Fibroblast of the conjunctiva (primary cell): ENCODE measurements at regions not wholly inside any gene's neighbourhood (a gene's known extent, or its start where the extent isn't known, plus 50 kb on each side); places are given as distances from the start of the nearest gene placed in this dataset.
"Not testable (repeated sequence)": the region's sequence is repeated elsewhere in the genome, so short reads cannot be mapped to it uniquely, and the experiment has no call there.

ENCODE experiments used
- DNase-seq: peaks from one replicate; pipeline ENCODE4 v3.0.0-alpha.2; 2010; ENCODE audit warnings: low read depth

- no peak for DNase-seq
These were observed 55.3 kb upstream of the NRBF2 start for GRCh38 chr10:63077800-63078199.

DNA sequence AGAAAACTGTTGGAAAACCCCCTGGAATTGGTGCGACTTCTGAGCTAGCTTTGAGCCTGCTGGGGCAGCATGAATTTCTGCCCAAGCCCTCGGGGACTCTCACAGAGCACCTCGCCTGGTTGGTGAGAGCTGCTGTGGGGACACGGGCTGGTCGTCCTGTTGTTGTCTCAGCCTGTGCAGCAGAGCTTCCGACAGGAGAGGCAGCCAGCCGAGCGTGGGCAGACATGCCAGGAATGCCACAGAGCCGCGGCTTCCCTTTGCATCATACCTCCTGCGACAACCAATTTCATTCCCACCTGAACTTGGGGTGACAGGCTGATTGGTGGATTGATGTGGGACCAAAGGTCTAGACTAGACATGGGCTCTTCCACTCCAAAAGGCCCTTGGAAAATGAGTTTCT, 60.2 kb upstream of the NRBF2 start:
- DNase-seq = no peak

DNA sequence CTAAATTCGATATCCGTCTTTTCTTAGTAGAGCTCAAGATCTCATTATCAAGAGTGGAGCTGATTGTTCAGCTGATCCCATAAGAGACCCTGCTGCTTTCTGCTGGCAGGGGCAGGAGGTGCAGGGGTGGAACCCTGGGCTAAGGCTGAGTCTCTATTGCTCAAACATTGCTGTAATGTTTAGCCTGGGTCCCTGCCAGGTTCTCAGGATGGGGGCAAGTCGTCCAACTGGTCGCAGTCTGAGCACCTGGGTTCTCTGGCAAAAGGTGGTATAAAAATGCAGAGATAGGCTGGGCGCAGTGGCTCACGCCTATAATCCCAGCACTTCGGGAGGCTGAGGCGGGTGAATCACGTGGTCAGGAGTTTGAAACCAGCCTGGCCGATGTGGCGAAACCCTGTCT, 62.0 kb upstream of the NRBF2 start:
- DNase-seq = no peak

GRCh38 chr10:63069318-63069717, 63.8 kb upstream of the NRBF2 start:
- DNase-seq = no peak

- DNase-seq = peak; percentile 4
These were observed 64.9 kb upstream of the NRBF2 start for GRCh38 chr10:63068246-63068645.

GRCh38 chr10:63066606-63067005, 66.5 kb upstream of the NRBF2 start:
- DNase-seq = no peak

GRCh38 chr10:63064706-63065105, 68.4 kb upstream of the NRBF2 start:
- DNase-seq = no peak

DNA sequence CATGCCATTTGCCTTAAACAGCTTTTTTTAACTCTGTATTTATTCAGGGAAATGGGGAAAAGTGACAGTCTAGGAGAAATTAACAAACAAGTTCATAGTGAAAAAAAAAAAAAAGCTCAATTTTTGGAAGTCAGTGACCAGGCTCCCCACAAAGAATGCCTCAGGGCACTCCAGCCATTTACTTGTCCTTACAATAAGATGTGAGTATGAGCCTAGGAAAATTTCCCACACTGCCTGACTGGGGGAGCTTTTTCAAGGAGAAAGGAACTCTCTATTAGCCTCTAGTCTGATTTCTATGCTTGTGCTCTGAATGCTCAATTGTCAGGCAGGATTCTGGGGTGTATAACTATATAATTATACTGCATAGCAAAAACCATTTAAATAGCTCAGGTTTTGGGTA, 74.9 kb upstream of the NRBF2 start:
- DNase-seq = no peak

GRCh38 chr10:63057509-63057908, 75.6 kb upstream of the NRBF2 start:
- no peak for DNase-seq

GRCh38 chr10:63055705-63056104, 77.4 kb upstream of the NRBF2 start:
- no peak for DNase-seq

- no peak for DNase-seq
These were observed 78.1 kb upstream of the NRBF2 start for GRCh38 chr10:63054889-63055611.

- DNase-seq = no peak
These were observed 81.0 kb upstream of the NRBF2 start for GRCh38 chr10:63052083-63052482.

- no peak for DNase-seq
These were observed 90.9 kb upstream of the NRBF2 start for GRCh38 chr10:63042256-63042655.

DNA sequence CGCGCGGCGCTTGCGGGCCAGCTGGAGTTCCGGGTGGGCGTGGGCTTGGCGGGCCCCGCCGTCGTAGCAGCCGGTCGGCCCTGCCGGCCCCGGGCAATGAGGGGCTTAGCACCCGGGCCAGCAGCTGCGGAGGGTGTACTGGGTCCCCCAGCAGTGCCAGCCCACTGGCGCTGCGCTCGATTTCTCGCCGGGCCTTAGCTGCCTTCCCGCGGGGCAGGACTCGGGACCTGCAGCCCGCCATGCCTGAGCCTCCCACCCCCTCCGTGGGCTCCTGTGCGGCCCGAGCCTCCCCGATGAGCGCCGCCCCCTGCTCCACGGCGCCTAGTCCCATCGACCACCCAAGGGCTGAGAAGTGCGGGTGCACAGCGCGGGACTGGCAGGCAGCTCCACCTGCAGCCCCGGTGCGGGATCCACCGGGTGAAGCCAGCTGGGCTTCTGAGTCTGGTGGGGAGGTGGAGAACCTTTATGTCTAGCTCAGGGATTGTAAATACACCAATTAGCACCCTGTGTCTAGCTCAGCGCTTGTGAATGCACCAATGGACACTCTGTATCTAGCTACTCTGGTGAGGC, 99.4 kb upstream of the NRBF2 start:
- DNase-seq = not testable (repeated sequence)

GRCh38 chr10:63030536-63030935, 102.6 kb upstream of the NRBF2 start:
- DNase-seq = no peak

DNA sequence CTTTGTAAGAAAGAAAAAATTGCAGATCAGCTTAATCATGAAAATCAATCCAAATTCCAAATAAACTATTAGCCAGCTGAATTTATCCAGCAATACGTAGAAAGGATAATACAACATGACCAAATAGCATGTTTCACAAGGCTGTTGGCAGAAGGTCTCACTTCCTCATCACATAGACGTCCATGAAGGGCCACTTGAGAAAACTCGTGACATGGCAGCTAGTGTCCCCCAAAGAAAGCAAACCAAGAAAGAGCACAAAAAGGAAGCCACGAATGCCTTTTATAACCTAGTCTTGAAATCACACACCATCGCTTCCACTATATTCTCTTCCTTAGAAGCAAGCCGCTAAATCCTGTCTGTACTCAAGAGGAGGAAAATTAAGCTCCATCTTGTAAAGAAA, 105.6 kb upstream of the NRBF2 start:
- no peak for DNase-seq

DNA sequence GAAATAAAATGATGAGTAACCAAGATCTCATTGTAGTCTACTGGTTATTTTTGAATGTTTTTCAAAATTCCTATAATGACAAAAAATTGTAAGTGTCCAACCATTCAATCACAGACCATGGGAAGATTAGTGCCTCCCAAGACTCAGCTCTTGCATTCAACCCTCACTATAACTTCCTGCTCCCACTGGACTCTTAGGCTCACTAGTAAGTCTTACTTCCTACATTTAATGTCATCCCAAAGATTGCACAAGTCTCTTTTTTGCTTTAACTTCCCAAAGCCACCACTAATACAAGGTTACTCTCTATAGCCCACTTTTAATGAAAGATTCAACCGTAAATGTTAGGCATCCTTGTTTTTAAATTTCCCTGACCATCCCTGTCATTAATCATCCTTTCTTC, 111.9 kb upstream of the NRBF2 start:
- DNase-seq = no peak

DNA sequence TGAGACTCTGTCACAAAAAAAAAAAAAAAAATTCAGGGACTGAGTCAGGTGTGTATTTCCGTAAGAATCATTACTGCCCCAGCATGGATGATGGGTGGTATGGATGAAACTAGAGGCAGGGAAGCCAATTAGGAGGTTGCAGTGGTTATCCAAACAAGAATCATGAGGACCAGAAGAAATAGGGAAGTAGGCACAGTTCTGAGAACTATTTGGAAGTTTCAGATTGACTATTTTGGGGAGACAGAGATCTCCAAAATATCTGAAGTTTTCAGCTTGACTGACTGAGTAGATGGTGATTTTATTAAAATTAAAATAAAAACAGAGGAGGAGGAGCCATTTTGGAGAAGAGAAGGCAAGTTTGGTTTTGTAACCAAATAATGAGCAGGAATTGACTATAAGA, 119.4 kb upstream of the NRBF2 start:
- DNase-seq = no peak

- no peak for DNase-seq
These were observed 120.5 kb upstream of the NRBF2 start for GRCh38 chr10:63012623-63013022.

DNA sequence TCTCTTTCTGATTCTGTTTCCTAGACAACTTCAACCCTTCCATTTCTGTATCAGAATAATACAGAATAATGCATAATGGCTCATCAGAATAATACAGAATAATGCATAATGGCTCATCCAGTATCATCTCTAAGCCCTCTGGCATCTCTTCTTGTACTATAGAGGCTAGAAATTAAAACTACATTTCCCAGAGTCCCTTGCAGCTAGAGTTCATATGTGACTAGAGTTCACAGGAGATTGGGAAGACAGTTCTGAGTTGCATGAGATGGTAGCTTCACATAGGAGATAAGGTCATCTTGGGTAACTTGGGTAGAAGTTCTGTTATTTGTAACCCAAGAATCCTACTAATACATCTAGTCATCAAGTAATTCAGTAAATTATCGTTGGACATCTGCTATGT, 122.9 kb upstream of the NRBF2 start:
- DNase-seq = no peak

DNA sequence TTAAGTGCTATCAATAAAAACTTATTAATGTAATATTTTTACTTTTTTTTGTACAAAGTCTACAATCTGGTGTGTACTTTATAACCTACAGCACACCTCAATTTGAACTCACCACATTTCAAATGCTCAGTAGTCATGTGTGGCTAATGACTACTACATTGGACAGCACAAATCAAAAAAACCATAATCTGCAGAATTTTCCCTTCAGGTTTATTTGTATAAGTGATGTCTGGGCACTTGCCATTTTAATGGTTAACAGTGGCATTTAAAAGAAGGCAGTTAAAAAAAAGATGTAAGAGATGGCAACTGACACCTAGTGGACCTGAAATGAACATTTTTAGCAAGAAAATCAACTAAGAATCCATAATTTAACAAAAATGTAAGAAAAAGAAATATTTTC, 124.6 kb upstream of the NRBF2 start:
- no peak for DNase-seq

GRCh38 chr10:63007112-63007511, 126.0 kb upstream of the NRBF2 start:
- no peak for DNase-seq

- DNase-seq = peak; percentile 9
These were observed 127.9 kb upstream of the NRBF2 start for GRCh38 chr10:63005246-63005645.

DNA sequence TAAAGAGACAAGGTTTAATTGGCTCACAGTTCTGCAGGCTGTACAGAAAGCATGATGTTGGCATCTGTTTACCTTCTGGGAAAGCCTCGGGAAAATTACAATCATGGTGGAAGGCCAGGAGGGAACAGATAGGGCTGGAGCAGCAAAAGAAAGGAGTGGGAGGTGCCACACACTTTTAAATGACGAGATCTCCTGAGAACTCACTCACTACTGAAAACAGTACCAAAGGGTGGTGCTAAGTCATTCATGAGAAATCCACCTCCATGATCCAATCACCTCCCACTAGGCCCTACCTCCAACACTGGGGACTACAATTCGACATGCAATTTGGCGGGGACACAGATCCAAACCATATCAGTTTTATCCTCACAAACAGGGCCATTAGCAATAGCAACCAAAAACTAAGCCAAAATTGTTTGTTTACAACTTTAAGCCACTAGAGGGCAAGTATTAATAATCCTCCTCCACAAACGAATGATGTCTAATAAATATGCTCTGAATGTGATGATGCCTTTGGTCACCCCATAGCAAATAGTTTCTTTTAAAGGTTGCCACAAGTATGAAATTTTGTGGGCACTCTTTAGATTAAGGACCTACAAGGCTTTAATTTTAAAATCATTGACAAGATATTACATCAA, 129.2 kb upstream of the NRBF2 start:
- DNase-seq = no peak
